Stimulated activated CD4-positive, alpha-beta T cell treated with anti-CD3 and anti-CD28 coated beads, Interleukin-1b, Interleukin-23, amount 100 ng/mL, for 24 hours (primary cell): ENCODE measurements at regions not wholly inside any gene's neighbourhood (a gene's known extent, or its start where the extent isn't known, plus 50 kb on each side); places are given as distances from the start of the nearest gene placed in this dataset.
A peak's percentile ranks its signal among the peaks of the same experiment; 100 is the strongest.
"Not testable (repeated sequence)": the region's sequence is repeated elsewhere in the genome, so short reads cannot be mapped to it uniquely, and the experiment has no call there.

Experiments used
- DNase-seq, 4 experiments: peaks; one replicate each; pipeline ENCODE4 v3.0.0-alpha.2; 2020; ENCODE audit warnings: low read depth in 4 of 4, low spot score in 1 of 4

GRCh38 chr7:65146118-65146914 lies 139.8 kb upstream of the ERV3-1 start:
- DNase-seq = not testable (repeated sequence)

- not testable (repeated sequence) for DNase-seq
Measured at GRCh38 chr7:65145710-65146109, 139.2 kb upstream of the ERV3-1 start.

- not testable (repeated sequence) for DNase-seq
Measured at GRCh38 chr7:65145008-65145407, 138.5 kb upstream of the ERV3-1 start.

- not testable (repeated sequence) for DNase-seq
Measured at GRCh38 chr7:65144557-65144956, 138.1 kb upstream of the ERV3-1 start.

- DNase-seq = not testable (repeated sequence)
Measured at GRCh38 chr7:65144119-65144518, 137.6 kb upstream of the ERV3-1 start.

- DNase-seq = not testable (repeated sequence)
Measured at GRCh38 chr7:65141894-65142293, 135.4 kb upstream of the ERV3-1 start.

- DNase-seq = not testable (repeated sequence)
Measured at GRCh38 chr7:65141405-65141778, 134.9 kb upstream of the ERV3-1 start.

- DNase-seq = not testable (repeated sequence)
Measured at GRCh38 chr7:65140543-65141404, 134.3 kb upstream of the ERV3-1 start.

GRCh38 chr7:65136850-65137249 lies 130.4 kb upstream of the ERV3-1 start:
- not testable (repeated sequence) for DNase-seq

GRCh38 chr7:65133087-65133486 lies 126.6 kb upstream of the ERV3-1 start:
- DNase-seq = not testable (repeated sequence)

- not testable (repeated sequence) for DNase-seq
Measured at GRCh38 chr7:65132256-65132655, 125.8 kb upstream of the ERV3-1 start.

GRCh38 chr7:65127364-65127763 lies 120.9 kb upstream of the ERV3-1 start:
- DNase-seq = not testable (repeated sequence)

- DNase-seq = not testable (repeated sequence)
Measured at GRCh38 chr7:65124600-65124999, 118.1 kb upstream of the ERV3-1 start.

- not testable (repeated sequence) for DNase-seq
Measured at GRCh38 chr7:65105650-65106203, 99.2 kb upstream of the ERV3-1 start.

- DNase-seq = not testable (repeated sequence)
Measured at GRCh38 chr7:65100499-65100898, 94.0 kb upstream of the ERV3-1 start.

- DNase-seq = not testable (repeated sequence)
Measured at GRCh38 chr7:65081669-65082055, 75.2 kb upstream of the ERV3-1 start.

- peak; percentile 75 to 83 (median 80) for DNase-seq
Measured at GRCh38 chr7:65080799-65081668, 74.5 kb upstream of the ERV3-1 start.

- DNase-seq = not testable (repeated sequence)
Measured at GRCh38 chr7:65074959-65075358, 68.5 kb upstream of the ERV3-1 start.

- not testable (repeated sequence) for DNase-seq
Measured at GRCh38 chr7:65073160-65073559, 66.7 kb upstream of the ERV3-1 start.

- DNase-seq = not testable (repeated sequence)
Measured at GRCh38 chr7:65071854-65072431, 65.5 kb upstream of the ERV3-1 start.
